BLaER1 (cell line): ENCODE measurements at regions not wholly inside any gene's neighbourhood (a gene's known extent, or its start where the extent isn't known, plus 50 kb on each side); places are given as distances from the start of the nearest gene placed in this dataset.

Experiments used
- H3K27ac ChIP-seq: shearing (Covaris generic); formaldehyde crosslinking; 2 replicates; pipeline ENCODE4 v1.8.1; 2022
- H3K27me3 ChIP-seq: shearing (Covaris generic); formaldehyde crosslinking; 2 replicates; pipeline ENCODE4 v1.8.1; 2022
- H3K36me3 ChIP-seq: shearing (Covaris generic); formaldehyde crosslinking; 2 replicates; pipeline ENCODE4 v1.8.1; 2022
- H3K4me1 ChIP-seq: shearing (Covaris generic); formaldehyde crosslinking; 2 replicates; pipeline ENCODE4 v1.8.1; 2022
- H3K4me2 ChIP-seq: shearing (Covaris generic); formaldehyde crosslinking; 2 replicates; pipeline ENCODE4 v1.8.1; 2022
- H3K4me3 ChIP-seq: shearing (Covaris generic); formaldehyde crosslinking; 2 replicates; pipeline ENCODE4 v1.8.1; 2022
- H3K9ac ChIP-seq: shearing (Covaris generic); formaldehyde crosslinking; 2 replicates; pipeline ENCODE4 v1.8.1; 2022
- H3K9me3 ChIP-seq: shearing (Covaris generic); formaldehyde crosslinking; 2 replicates; pipeline ENCODE4 v1.8.1; 2022
- H4K20me1 ChIP-seq: shearing (Covaris generic); formaldehyde crosslinking; 2 replicates; pipeline ENCODE4 v1.8.1; 2022
- Cebpa-rat ChIP-seq: shearing (Covaris generic); IDR thresholded peaks from 2 replicates; pipeline ENCODE4 v1.8.1; 2022

GRCh38 chr2:173419506-173419905, 64.8 kb downstream of the CDCA7 start:
- H3K4me1 ChIP-seq = no peaks in the 10 kb centered on the region
- no peak overlapping the region for H3K27ac ChIP-seq
- H3K9me3 ChIP-seq = no peaks in the 10 kb centered on the region
- no peak overlapping the region for H3K9ac ChIP-seq
- H3K4me2 ChIP-seq = no peak overlapping the region
- H3K36me3 ChIP-seq = no peaks in the 10 kb centered on the region
- H4K20me1 ChIP-seq = no peaks in the 10 kb centered on the region
- no peaks in the 10 kb centered on the region for H3K27me3 ChIP-seq
- TF ChIP-seq Cebpa-rat = no peak
- H3K4me3 ChIP-seq = no peak overlapping the region

GRCh38 chr2:173424886-173425285, 70.2 kb downstream of the CDCA7 start:
- Histone ChIP-seq H3K36me3 (no peaks in the 10 kb centered on the region), H3K9me3 (no peaks in the 10 kb centered on the region), H4K20me1 (no peaks in the 10 kb centered on the region), H3K9ac (no peak overlapping the region), H3K27ac (no peak overlapping the region), H3K4me2 (no peak overlapping the region), H3K4me3 (no peak overlapping the region), H3K27me3 (no peaks in the 10 kb centered on the region), H3K4me1 (no peaks in the 10 kb centered on the region)
- no peak for TF ChIP-seq Cebpa-rat

- TF ChIP-seq Cebpa-rat = no peak
- Histone ChIP-seq H3K27me3 (no peaks in the 10 kb centered on the region), H3K36me3 (no peaks in the 10 kb centered on the region), H3K27ac (no peak overlapping the region), H3K4me3 (no peak overlapping the region), H3K4me2 (no peak overlapping the region), H3K4me1 (0 out of 2 replicates have a peak, but pooled peaks cover 4% of the 10 kb centered on the region), H4K20me1 (no peaks in the 10 kb centered on the region), H3K9me3 (no peaks in the 10 kb centered on the region), H3K9ac (no peak overlapping the region)
Measured at GRCh38 chr2:173427887-173428668, 73.4 kb downstream of the CDCA7 start.

- Histone ChIP-seq H3K36me3 (no peaks in the 10 kb centered on the region), H3K9me3 (no peaks in the 10 kb centered on the region), H3K4me1 (0 out of 2 replicates have a peak, but pooled peaks cover 4% of the 10 kb centered on the region), H4K20me1 (no peaks in the 10 kb centered on the region), H3K9ac (no peak overlapping the region), H3K4me2 (no peak overlapping the region), H3K27ac (no peak overlapping the region), H3K27me3 (no peaks in the 10 kb centered on the region), H3K4me3 (no peak overlapping the region)
- TF ChIP-seq Cebpa-rat = no peak
Measured at GRCh38 chr2:173431191-173431590, 76.5 kb downstream of the CDCA7 start.

- H3K9ac ChIP-seq = no peak overlapping the region
- no peaks in the 10 kb centered on the region for H4K20me1 ChIP-seq
- no peak for TF ChIP-seq Cebpa-rat
- H3K4me2 ChIP-seq = 0 out of 2 replicates have a peak overlapping the region, but pooled peaks have one; percentile 4
- no peak overlapping the region for H3K27ac ChIP-seq
- H3K4me3 ChIP-seq = no peak overlapping the region
- H3K9me3 ChIP-seq = no peaks in the 10 kb centered on the region
- 0 out of 2 replicates have a peak, but pooled peaks cover 4% of the 10 kb centered on the region for H3K4me1 ChIP-seq
- H3K36me3 ChIP-seq = no peaks in the 10 kb centered on the region
- no peaks in the 10 kb centered on the region for H3K27me3 ChIP-seq
Measured at GRCh38 chr2:173432049-173432754, 77.5 kb downstream of the CDCA7 start.

- no peak for TF ChIP-seq Cebpa-rat
Measured at GRCh38 chr2:173434762-173435569, 80.3 kb downstream of the CDCA7 start.

GRCh38 chr2:173435574-173435973, 80.9 kb downstream of the CDCA7 start:
- no peak overlapping the region for H3K4me2 ChIP-seq
- H3K27me3 ChIP-seq = no peaks in the 10 kb centered on the region
- no peak overlapping the region for H3K9ac ChIP-seq
- no peak overlapping the region for H3K4me3 ChIP-seq
- H3K27ac ChIP-seq = no peak overlapping the region
- TF ChIP-seq Cebpa-rat = no peak
- no peaks in the 10 kb centered on the region for H3K36me3 ChIP-seq
- no peaks in the 10 kb centered on the region for H4K20me1 ChIP-seq
- H3K4me1 ChIP-seq = 0 out of 2 replicates have a peak, but pooled peaks cover 4% of the 10 kb centered on the region
- no peaks in the 10 kb centered on the region for H3K9me3 ChIP-seq

More at GRCh38 chr2:173434762-173435569, 80.3 kb downstream of the CDCA7 start:
- no peak overlapping the region for H3K4me2 ChIP-seq
- 0 out of 2 replicates have a peak, but pooled peaks cover 4% of the 10 kb centered on the region for H3K4me1 ChIP-seq
- no peaks in the 10 kb centered on the region for H3K9me3 ChIP-seq
- H3K27me3 ChIP-seq = no peaks in the 10 kb centered on the region
- H3K27ac ChIP-seq = no peak overlapping the region
- H3K4me3 ChIP-seq = no peak overlapping the region
- no peaks in the 10 kb centered on the region for H4K20me1 ChIP-seq
- no peaks in the 10 kb centered on the region for H3K36me3 ChIP-seq
- H3K9ac ChIP-seq = no peak overlapping the region

- Histone ChIP-seq H3K27me3 (no peaks in the 10 kb centered on the region), H3K4me3 (no peak overlapping the region), H3K9ac (no peak overlapping the region), H3K36me3 (no peaks in the 10 kb centered on the region), H4K20me1 (no peaks in the 10 kb centered on the region), H3K9me3 (no peaks in the 10 kb centered on the region), H3K4me1 (0 out of 2 replicates have a peak, but pooled peaks cover 4% of the 10 kb centered on the region), H3K27ac (no peak overlapping the region), H3K4me2 (no peak overlapping the region)
- TF ChIP-seq Cebpa-rat = no peak
Measured at GRCh38 chr2:173436088-173436487, 81.4 kb downstream of the CDCA7 start.

GRCh38 chr2:173441222-173441621, 86.5 kb downstream of the CDCA7 start:
- Histone ChIP-seq H3K36me3 (no peaks in the 10 kb centered on the region), H3K9me3 (peaks cover 6% of the 10 kb centered on the region; the same call in 1 of the 2 replicates), H3K27me3 (no peaks in the 10 kb centered on the region), H4K20me1 (no peaks in the 10 kb centered on the region), H3K27ac (no peak overlapping the region), H3K4me1 (no peaks in the 10 kb centered on the region), H3K4me3 (no peak overlapping the region), H3K9ac (no peak overlapping the region), H3K4me2 (no peak overlapping the region)
- no peak for TF ChIP-seq Cebpa-rat
